Renal pelvis (tissue), 1 donor: ENCODE measurements at regions not wholly inside any gene's neighbourhood (a gene's known extent, or its start where the extent isn't known, plus 50 kb on each side); places are given as distances from the start of the nearest gene placed in this dataset.

Source experiments
- DNase-seq: peaks from one replicate; pipeline ENCODE4 v3.0.0-alpha.2; 2013

GRCh38 chr18:59758106-59758505 is 60.9 kb upstream of the CCBE1 start:
- DNase-seq, result no peak

- no peak for DNase-seq
Observed at GRCh38 chr18:59752666-59753065, 55.4 kb upstream of the CCBE1 start.

- DNase-seq, result no peak
Observed at GRCh38 chr18:59751186-59751585, 54.0 kb upstream of the CCBE1 start.

- DNase-seq, result no peak
Observed at GRCh38 chr18:59748628-59749360, 51.6 kb upstream of the CCBE1 start.
